ENCODE measurements at regions not wholly inside any gene's neighbourhood (a gene's known extent, or its start where the extent isn't known, plus 50 kb on each side); places are given as distances from the start of the nearest gene placed in this dataset.

DNA sequence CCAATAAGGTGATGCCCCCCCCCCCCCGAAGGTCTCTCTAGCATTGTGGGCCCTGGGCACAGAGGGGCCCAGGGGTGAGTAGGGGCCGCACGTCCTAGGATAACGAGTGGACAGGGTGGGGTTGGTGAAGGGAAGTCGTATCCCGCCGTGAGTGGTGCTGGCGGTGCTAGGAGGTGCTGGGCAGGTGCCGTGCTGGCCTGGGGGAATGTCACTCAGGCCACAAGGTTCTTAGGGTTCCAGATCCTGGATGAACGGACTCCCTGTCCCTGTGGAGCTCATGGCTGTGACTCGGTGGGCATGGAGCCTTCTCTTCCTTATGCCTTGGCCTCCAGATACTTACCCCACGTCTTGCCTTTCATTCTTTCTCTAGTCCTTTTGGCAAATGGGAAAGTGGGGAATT is 157.4 kb upstream of the SOX1 start:
- TF ChIP-seq, protein P1, sequence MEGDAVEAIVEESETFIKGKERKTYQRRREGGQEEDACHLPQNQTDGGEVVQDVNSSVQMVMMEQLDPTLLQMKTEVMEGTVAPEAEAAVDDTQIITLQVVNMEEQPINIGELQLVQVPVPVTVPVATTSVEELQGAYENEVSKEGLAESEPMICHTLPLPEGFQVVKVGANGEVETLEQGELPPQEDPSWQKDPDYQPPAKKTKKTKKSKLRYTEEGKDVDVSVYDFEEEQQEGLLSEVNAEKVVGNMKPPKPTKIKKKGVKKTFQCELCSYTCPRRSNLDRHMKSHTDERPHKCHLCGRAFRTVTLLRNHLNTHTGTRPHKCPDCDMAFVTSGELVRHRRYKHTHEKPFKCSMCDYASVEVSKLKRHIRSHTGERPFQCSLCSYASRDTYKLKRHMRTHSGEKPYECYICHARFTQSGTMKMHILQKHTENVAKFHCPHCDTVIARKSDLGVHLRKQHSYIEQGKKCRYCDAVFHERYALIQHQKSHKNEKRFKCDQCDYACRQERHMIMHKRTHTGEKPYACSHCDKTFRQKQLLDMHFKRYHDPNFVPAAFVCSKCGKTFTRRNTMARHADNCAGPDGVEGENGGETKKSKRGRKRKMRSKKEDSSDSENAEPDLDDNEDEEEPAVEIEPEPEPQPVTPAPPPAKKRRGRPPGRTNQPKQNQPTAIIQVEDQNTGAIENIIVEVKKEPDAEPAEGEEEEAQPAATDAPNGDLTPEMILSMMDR (IDR thresholded peaks at IDR 0.05) = no peak
- no peaks in the 10 kb centered on the region for H3K9me3 ChIP-seq
- ATAC-seq (no peak), DNase-seq (no peak)
- no peaks in the 10 kb centered on the region for H3K27me3 ChIP-seq (ENCODE audit: insufficient read depth in 3 of 3, low read length in 2 of 3)
- no peaks in the 10 kb centered on the region for H3K36me3 ChIP-seq (ENCODE audit: insufficient read depth in 1 of 2, low read depth in 1 of 2)
- H3K4me1 ChIP-seq = no peaks in the 10 kb centered on the region
- intact Hi-C loops (cut with DNase I) = no loop called here
- 78 to 84% (median 80%) methylated on average over 12 of the region's 12 CpGs for WGBS, 3 donors
- no peak overlapping the region for H3K27ac ChIP-seq
- no peak overlapping the region for H3K4me3 ChIP-seq

DNA sequence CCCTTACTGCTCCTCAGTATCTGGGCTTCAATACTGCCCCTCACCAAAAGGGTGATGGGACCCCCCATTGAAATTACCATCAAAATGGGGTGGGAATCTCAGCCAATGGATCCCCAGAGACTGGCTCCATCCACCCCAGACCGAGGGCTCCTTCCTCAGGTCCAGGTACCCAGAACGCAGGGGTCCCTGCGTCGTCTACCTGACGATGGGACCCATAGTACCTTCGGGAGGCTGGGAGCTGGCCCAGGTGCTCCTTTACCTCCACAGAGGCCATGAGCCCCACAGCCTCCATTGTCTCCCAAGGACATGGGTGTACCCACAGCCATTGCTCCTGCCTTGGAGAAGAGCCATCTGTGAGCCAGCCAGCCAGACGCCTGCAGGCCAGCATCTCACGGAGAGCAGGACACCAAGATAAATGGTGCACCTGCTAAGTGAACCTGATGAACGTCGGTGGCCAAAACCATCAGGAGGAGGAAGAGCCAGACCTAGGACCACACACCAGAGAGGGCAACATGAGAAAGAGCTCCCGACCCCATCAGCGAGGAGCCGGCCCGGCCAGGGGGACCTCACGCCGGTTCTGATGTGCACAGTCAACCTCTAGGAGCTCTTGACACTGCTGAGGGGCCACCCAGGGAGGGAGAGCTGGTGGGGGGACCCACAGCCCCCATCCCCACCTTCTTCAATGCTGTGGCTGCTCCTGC is 156.8 kb upstream of the SOX1 start:
- no peak for DNase-seq
- no peak overlapping the region for H3K4me3 ChIP-seq
- H3K27ac ChIP-seq = no peak overlapping the region
- H3K27me3 ChIP-seq (ENCODE audit: insufficient read depth in 3 of 3, low read length in 2 of 3) = no peaks in the 10 kb centered on the region
- 84 to 85% (median 84%) methylated on average over 14 to 16 of the region's 16 CpGs for WGBS, 3 donors
- intact Hi-C loops (cut with DNase I) = no loop called here
- H3K9me3 ChIP-seq = no peaks in the 10 kb centered on the region
- ATAC-seq = no peak
- no peaks in the 10 kb centered on the region for H3K4me1 ChIP-seq
- H3K36me3 ChIP-seq (ENCODE audit: insufficient read depth in 1 of 2, low read depth in 1 of 2) = no peaks in the 10 kb centered on the region
- TF ChIP-seq, protein P1 (IDR thresholded peaks at IDR 0.05) = no peak

DNA sequence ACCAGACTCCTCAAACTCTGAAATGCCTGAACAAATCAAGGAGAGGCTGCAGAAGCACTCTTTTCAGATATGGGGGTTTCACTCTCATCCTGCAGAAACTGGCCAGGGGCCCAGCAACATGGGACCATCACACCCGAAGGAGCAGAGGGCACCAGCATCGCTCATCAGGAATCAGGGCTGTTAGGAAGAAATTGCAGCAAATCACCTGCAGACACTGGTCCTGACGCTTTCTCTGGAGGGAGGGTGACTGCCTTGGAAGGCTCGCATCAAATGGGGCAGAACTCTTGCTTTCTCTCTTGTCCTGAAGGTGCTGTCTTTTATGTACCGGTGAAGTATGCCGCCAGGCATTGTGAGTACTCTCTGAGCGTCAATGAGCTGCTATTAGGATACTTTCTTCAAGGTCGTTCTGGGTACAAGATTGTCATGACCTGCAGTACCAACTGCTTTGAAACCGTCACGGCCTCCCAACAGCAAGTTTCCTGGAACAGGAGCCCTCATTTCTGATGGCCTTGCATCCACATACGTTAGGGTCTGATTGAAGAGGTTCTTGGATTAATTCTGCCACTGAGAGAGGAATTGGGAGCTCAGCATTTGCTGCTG is 155.7 kb upstream of the SOX1 start:
- Histone ChIP-seq H3K9me3 (no peaks in the 10 kb centered on the region), H3K27me3 (ENCODE audit: insufficient read depth in 3 of 3, low read length in 2 of 3) (no peaks in the 10 kb centered on the region), H3K36me3 (ENCODE audit: insufficient read depth in 1 of 2, low read depth in 1 of 2) (no peaks in the 10 kb centered on the region), H3K4me1 (no peaks in the 10 kb centered on the region), H3K27ac (no peak overlapping the region), H3K4me3 (no peak overlapping the region)
- TF ChIP-seq, protein P1 (IDR thresholded peaks at IDR 0.05) = no peak
- WGBS, 3 donors = 80 to 86% (median 82%) methylated on average over 11 of the region's 11 CpGs
- intact Hi-C loops (cut with DNase I) = no loop called here
- ATAC-seq = no peak
- DNase-seq = no peak

DNA sequence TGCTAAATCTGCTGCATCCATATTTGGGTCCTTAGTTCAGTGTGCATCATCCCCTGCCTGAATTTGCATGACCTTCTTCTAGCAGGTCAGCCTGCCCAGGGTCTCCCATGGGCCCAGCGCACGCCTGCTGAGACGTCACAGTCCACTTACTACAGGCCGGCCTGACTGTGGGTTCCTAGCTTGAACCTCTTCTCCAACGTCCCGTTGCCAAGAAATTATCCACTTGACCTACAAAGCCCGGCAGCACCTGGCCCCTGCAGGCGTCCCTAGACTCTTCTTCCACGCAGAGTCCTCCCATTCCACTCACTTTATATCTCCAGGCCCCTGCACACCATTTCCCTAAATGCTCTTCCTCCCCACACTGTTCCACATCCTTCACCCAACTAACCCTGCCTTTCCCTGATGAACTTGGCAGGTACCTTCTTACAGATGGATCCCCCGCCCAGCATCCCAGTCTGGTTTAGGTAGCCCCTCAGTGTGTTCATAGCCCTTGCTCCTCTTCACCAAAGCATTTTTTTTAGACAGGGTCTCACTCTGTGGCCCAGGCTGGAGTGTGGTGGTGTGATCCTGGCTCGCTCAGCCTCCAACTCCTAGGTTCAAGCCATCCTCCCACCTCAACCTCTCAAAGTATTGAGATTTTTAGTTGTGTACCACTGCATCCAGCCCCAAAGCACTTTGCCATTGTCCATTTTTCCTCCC is 155.0 kb upstream of the SOX1 start:
- Histone ChIP-seq H3K27ac (no peak overlapping the region), H3K9me3 (no peaks in the 10 kb centered on the region), H3K4me1 (no peaks in the 10 kb centered on the region), H3K27me3 (ENCODE audit: insufficient read depth in 3 of 3, low read length in 2 of 3) (no peaks in the 10 kb centered on the region), H3K4me3 (no peak overlapping the region), H3K36me3 (ENCODE audit: insufficient read depth in 1 of 2, low read depth in 1 of 2) (no peaks in the 10 kb centered on the region)
- 80 to 86% (median 81%) methylated on average over 11 of the region's 11 CpGs for WGBS, 3 donors
- no peak for DNase-seq
- TF ChIP-seq, protein P1 (IDR thresholded peaks at IDR 0.05) = no peak
- intact Hi-C loops (cut with DNase I) = no loop called here
- ATAC-seq = no peak
